Stomach (tissue), 4 donors: ENCODE measurements at regions not wholly inside any gene's neighbourhood (a gene's known extent, or its start where the extent isn't known, plus 50 kb on each side); places are given as distances from the start of the nearest gene placed in this dataset.

Experiments used
- EP300 ChIP-seq: sonication (generic); formaldehyde crosslinking; IDR thresholded peaks from one replicate; pipeline ENCODE4 v1.6.1; 2017; ENCODE audit warnings: antibody characterized with exemption
- POLR2A ChIP-seq, 4 donors: fragments of 450-650 bp; IDR thresholded peaks; one replicate each; pipeline ENCODE4 v1.6.1; 2016; ENCODE audit warnings: antibody characterized with exemption in 4 of 4, control low read depth in 2 of 4, mild to moderate bottlenecking in 1 of 4, moderate library complexity in 1 of 4
- TF ChIP-seq, protein P1 (sequence below), 7 experiments: fragments of 450-650 bp in 4 of 7; fragments of 200-600 bp in 3 of 7; sonication (generic) in 3 of 7; IDR thresholded peaks; one replicate each; pipeline ENCODE4 v1.5.1; 2016 to 2019; ENCODE audit warnings: antibody characterized with exemption in 7 of 7, control low read depth in 2 of 7, mild to moderate bottlenecking in 1 of 7

DNA sequence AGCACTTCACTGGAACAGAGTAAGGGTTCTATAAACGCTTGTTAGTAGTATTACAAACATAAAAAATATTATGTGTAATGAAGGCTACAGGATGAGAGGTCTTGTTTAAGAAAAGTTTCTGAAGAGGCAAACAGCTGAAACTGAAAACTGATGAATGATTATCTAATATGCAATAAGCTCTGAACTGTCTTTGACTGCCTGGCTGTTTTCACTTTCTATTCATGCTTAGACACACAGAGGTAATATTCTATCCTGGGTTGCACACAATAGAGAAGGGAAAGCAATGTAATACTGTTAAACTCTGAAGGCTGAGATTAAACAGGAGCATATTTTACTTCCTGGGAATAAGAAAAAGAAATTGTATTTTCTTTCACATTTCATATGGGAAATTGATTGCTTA, 251.3 kb downstream of the ALX1 start:
- TF ChIP-seq, protein P1, sequence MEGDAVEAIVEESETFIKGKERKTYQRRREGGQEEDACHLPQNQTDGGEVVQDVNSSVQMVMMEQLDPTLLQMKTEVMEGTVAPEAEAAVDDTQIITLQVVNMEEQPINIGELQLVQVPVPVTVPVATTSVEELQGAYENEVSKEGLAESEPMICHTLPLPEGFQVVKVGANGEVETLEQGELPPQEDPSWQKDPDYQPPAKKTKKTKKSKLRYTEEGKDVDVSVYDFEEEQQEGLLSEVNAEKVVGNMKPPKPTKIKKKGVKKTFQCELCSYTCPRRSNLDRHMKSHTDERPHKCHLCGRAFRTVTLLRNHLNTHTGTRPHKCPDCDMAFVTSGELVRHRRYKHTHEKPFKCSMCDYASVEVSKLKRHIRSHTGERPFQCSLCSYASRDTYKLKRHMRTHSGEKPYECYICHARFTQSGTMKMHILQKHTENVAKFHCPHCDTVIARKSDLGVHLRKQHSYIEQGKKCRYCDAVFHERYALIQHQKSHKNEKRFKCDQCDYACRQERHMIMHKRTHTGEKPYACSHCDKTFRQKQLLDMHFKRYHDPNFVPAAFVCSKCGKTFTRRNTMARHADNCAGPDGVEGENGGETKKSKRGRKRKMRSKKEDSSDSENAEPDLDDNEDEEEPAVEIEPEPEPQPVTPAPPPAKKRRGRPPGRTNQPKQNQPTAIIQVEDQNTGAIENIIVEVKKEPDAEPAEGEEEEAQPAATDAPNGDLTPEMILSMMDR (IDR thresholded peaks at IDR 0.05) = no peak
- no peak for TF ChIP-seq POLR2A (IDR thresholded peaks at IDR 0.05)
- no peak for TF ChIP-seq EP300
